ENCODE measurements at regions not wholly inside any gene's neighbourhood (a gene's known extent, or its start where the extent isn't known, plus 50 kb on each side); places are given as distances from the start of the nearest gene placed in this dataset.

DNA sequence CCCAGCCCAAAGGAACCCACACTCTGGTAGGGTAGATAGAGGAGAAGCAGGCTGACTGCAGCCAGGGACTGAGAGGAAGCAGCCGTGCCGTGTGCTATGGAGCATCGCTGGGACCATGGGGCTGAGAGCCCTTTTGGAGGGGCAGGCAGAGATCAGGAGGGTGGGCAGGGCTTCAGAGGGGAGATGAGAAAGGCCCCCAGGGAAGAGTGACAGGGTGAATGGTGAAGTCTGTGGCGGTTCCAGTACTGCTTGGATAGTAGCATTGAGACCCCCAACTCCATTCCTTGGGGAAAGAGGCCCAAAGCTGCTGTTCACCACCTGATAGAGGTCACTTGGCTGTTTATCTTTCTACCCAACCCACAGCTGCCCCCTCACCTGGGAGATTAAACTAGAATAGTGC is 80.0 kb upstream of the MRPS22 start:
- TF ChIP-seq, protein P1, sequence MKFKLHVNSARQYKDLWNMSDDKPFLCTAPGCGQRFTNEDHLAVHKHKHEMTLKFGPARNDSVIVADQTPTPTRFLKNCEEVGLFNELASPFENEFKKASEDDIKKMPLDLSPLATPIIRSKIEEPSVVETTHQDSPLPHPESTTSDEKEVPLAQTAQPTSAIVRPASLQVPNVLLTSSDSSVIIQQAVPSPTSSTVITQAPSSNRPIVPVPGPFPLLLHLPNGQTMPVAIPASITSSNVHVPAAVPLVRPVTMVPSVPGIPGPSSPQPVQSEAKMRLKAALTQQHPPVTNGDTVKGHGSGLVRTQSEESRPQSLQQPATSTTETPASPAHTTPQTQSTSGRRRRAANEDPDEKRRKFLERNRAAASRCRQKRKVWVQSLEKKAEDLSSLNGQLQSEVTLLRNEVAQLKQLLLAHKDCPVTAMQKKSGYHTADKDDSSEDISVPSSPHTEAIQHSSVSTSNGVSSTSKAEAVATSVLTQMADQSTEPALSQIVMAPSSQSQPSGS (CRISPR knock-in tag; IDR thresholded peaks at IDR 0.05; ENCODE audit: borderline replicate concordance, low read depth): no peak
- TF ChIP-seq CTCF (IDR thresholded peaks at IDR 0.05) (no peak), NFYB (CRISPR knock-in tag; conservative IDR thresholded peaks at IDR 0.05; ENCODE audit: low read depth) (no peak), NR3C1 (CRISPR knock-in tag; conservative IDR thresholded peaks at IDR 0.05; ENCODE audit: low read depth) (no peak), SMAD3 (CRISPR knock-in tag; IDR thresholded peaks at IDR 0.05; ENCODE audit: borderline replicate concordance) (no peak)
- TF ChIP-seq, protein P2, sequence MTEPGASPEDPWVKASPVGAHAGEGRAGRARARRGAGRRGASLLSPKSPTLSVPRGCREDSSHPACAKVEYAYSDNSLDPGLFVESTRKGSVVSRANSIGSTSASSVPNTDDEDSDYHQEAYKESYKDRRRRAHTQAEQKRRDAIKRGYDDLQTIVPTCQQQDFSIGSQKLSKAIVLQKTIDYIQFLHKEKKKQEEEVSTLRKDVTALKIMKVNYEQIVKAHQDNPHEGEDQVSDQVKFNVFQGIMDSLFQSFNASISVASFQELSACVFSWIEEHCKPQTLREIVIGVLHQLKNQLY (CRISPR knock-in tag; IDR thresholded peaks at IDR 0.05): no peak

All from WTC11 (cell line).